Activated CD4-positive, alpha-beta T cell treated with anti-CD3 and anti-CD28 coated beads, Interleukin-2, Interleukin-4, amounts not matched to agents 100 ng/mL and 50 ng/mL, durations not matched to agents 16 hours and 8 hours (primary cell): ENCODE measurements at regions not wholly inside any gene's neighbourhood (a gene's known extent, or its start where the extent isn't known, plus 50 kb on each side); places are given as distances from the start of the nearest gene placed in this dataset.
"Not testable (repeated sequence)": the region's sequence is repeated elsewhere in the genome, so short reads cannot be mapped to it uniquely, and the experiment has no call there.

ENCODE experiments used
- DNase-seq: peaks from one replicate; pipeline ENCODE4 v3.0.0-alpha.2; 2020; ENCODE audit warnings: low spot score

- no peak for DNase-seq
Measured at GRCh38 chr17:52885882-52886281, 727.4 kb upstream of the CA10 start.

- not testable (repeated sequence) for DNase-seq
Measured at GRCh38 chr17:52883907-52884491, 725.5 kb upstream of the CA10 start.

DNA sequence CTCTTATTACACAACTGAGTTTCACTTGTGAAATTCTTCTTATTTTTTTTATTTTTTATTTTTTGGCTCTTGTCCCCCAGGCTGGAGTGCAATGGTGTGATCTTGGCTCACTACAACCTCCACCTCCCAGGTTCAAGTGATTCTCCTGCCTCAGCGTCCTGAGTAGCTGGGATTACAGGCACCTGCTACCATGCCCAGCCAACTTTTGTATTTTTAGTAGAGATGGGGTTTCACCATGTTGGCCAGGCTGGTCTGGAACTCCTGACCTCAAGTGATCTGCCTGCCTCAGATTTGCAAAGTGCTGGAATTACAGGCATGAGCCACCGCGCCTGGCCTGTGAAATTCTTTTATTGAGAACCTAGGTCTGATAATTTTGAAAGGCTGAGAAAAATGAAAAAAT, 688.3 kb upstream of the CA10 start:
- DNase-seq: not testable (repeated sequence)

DNA sequence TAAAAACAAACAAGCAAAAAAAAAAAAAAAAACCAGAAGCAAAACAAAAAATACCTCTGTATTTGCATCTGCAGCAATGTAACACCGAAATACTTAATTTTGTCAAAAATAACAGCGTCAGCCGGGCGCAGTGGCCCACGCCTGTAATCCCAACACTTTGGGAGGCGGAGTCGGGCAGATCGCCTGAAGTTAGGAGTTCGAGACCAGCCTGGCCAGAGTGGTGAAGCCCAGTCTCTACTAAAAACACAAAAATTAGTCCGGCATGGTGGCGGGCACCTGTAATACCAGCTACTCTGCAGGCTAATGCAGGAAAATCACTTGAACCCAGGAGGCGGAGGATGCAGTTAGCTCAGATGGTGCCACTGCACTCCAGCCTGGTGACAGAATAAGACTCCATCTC, 683.5 kb upstream of the CA10 start:
- DNase-seq: no peak

DNA sequence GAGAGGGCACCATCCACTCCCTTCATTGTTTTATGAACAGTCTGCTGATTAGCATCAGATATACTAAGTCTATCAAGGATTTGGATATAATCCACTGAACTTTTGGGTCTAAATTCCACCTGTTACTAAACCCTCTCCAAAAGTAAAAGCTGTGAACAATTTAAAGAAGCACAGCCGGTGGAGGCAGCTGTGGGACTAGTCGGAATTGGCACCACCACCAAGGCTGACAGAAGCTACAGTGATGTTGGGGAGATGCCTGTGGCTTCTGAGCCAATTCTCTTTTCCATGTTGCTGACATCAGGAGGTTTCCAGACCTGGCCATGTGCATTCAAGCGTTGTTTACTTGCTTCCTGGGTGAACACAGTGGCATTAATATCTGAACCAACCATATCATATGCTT, 679.0 kb upstream of the CA10 start:
- no peak for DNase-seq

DNA sequence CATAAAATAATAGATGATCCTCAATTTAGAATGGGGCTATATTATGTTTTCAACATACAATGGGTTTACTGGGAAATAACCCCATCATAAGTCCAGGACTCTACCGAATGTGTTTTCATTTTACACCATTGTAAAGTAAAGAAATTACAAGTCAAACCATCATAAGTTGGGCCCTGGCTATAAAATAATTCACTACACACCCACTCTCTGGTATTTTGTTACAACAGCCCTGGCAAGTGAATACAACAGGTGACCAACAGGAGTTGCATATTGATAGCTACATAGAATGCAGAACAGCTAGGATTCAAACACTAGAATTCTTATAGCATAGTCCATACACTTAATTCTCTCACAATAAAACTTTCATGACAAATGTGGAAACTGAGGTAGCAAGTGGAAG, 673.0 kb upstream of the CA10 start:
- DNase-seq: no peak

DNA sequence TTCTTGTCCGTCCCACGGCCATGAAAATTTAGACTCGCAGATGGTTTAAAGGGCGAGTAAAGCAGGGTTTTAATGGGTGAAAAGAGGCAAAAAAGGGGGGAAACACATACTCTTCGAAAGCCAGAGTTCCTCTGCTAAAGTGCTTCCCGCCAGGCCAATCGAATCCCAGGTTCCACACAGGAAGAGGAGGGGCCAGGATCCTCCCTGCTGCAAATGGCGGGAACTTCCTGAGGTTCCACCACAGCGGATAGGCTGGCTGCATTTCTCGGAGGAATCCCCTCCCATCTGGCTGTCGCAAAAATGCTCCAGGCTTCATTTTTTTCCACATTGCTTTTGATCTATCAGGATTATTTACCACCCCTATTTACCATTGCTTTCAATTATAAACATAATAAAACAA, 670.1 kb upstream of the CA10 start:
- no peak for DNase-seq

- DNase-seq: no peak
Measured at GRCh38 chr17:52827526-52827925, 669.0 kb upstream of the CA10 start.

GRCh38 chr17:52824542-52824941, 666.0 kb upstream of the CA10 start:
- DNase-seq: no peak

GRCh38 chr17:52823155-52823554, 664.6 kb upstream of the CA10 start:
- DNase-seq: no peak

DNA sequence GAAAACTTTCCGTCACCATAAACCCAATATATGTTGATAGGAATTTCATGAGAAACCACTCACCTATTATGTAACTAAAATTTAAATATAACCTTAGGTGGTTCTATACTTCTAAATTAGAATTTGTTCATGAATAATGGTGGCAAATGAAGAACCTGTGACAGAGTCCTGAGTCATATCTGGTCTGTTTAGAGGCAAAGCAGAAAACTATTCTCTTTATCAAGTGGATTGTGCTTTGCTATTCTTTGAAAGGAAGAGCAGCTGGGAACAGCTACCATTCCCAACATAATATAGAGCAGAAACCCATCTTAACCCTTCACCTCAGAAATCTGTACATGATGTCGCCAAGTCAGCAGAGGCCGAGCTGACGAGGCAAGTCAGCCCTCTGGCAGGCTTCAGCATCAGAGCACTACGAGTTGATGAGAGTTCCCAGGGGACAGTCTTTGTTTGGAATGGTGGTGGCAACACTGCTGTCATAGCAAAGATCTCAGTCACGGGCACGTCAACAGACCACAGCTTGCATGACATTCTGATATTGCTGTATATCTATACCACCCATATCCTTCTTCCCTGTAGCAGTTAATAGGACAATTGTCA, 631.9 kb upstream of the CA10 start:
- no peak for DNase-seq

DNA sequence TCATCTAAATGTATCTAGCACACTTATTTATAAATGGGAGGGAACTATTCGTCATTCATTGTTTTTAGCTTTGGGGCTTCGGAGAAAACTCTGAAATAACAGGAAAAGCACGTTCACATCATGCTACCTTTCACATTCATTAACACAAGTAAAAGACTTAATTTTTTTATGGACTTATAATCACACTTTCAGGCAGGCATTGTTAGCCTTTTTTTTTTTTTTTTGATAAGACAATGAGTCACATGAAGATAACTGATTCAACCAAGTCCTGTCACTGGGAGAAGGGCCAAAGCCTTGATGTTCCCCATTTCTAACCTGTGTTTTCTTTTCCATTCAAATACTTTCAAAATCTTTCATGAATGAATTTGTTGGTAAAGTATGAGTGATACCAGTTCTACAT, 631.3 kb upstream of the CA10 start:
- no peak for DNase-seq

DNA sequence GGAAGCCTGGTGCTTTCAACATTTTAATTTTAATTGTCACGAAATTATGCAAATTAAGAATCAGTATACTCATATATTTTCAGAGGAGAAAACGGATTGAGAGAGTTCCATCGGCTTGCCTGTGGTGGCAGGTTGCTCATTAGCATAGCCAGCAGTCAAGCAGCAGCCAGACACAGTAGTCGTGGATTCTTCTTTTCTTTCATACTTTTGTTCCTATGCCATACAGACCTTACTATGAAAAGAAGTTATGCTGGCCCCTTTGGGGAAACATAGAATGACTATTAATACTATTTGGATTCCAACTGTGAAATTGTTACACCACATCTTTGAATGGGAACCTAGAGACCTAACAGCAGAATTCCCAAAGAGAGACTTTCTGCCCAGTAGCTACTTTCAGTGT, 617.7 kb upstream of the CA10 start:
- no peak for DNase-seq

- DNase-seq: no peak
Measured at GRCh38 chr17:52762794-52763167, 604.3 kb upstream of the CA10 start.

GRCh38 chr17:52762147-52762793, 603.8 kb upstream of the CA10 start:
- no peak for DNase-seq

DNA sequence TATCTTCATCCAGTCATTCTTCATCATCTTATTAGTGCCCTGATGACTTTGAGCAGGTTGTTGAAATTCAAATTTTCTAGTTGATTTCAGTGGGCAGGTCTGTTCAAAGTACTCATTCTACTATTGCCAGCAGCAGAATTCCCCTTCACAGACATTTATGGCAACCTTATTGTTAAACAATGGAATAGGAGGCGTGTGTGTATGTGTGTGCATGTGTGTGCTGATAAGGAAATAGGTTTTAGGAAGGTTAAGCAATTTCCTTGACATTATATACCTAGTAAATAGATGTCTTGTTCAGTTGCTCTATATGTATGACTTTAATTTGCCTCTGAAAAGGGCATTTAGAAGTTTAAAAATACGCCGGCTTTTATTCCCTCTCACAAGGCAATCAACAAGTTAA, 601.4 kb upstream of the CA10 start:
- no peak for DNase-seq

GRCh38 chr17:52758481-52758880, 600.0 kb upstream of the CA10 start:
- DNase-seq: no peak

DNA sequence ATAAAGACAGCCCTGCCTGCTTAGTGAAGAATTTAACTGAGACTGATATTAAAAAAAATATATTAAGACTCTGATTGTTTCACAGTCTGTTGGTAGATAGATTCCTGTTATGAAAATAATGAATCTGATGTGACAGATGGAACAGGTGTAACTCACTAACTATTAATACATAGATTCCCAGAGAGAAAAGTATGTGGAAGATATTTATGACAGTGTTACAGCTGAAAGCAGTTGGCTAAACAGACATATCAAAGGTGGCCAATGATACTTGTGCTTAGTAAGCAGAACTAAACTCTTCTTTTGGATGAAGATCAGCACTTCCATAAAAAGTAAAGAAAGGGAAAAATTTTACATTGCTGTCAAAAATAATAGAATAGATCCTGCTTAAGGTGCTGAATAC, 598.2 kb upstream of the CA10 start:
- no peak for DNase-seq

GRCh38 chr17:52754838-52755237, 596.3 kb upstream of the CA10 start:
- no peak for DNase-seq

GRCh38 chr17:52751051-52751450, 592.5 kb upstream of the CA10 start:
- DNase-seq: no peak

DNA sequence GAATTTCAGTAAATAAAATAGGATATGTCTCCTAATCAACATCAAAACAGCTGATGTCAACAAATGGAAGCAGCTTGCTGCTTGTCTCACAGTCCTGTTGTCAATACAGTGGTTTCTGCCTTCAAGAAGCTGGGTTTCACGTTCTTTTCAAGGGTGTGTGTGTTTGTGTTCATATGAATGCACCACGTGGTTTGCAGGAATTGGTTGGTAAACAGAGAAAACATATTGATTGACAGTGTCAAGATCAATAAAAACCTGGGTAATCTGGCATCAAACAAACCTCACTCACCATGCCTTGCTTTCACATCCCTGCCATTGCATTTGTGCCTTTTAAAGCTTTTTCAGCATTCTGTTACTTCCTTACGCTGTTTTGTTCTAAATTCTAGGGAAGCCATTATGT, 585.7 kb upstream of the CA10 start:
- DNase-seq: no peak

- no peak for DNase-seq
Measured at GRCh38 chr17:52740006-52740405, 581.5 kb upstream of the CA10 start.

GRCh38 chr17:52738791-52739190, 580.3 kb upstream of the CA10 start:
- no peak for DNase-seq

DNA sequence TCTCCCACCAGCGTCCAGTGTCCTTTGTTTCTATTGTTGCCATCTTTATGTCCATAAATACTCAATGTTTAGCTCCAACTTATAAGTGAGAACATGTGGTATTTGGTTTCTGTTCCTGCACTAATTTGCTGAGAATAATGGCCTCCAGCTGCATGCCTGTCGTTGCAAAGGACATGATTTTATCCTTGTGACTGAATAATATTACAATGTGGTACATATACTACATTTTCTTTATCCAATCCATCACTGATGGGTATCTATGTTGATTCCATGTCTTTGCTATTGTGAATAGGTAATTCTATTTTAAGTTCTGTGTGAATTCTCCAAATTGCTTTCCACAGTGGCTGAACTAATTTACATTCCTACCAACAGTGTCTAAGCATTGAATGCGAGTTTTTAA, 578.6 kb upstream of the CA10 start:
- DNase-seq: no peak
